GM21723 (cell line): ENCODE measurements at regions not wholly inside any gene's neighbourhood (a gene's known extent, or its start where the extent isn't known, plus 50 kb on each side); places are given as distances from the start of the nearest gene placed in this dataset.

Experiments used
- ATAC-seq: cut with Tn5 transposase; IDR thresholded peaks from one replicate; pipeline ENCODE4 v1.9.1; 2021; ENCODE audit warnings: mild to moderate bottlenecking, moderate library complexity; ENCODE audit not compliant: unreplicated experiment

DNA sequence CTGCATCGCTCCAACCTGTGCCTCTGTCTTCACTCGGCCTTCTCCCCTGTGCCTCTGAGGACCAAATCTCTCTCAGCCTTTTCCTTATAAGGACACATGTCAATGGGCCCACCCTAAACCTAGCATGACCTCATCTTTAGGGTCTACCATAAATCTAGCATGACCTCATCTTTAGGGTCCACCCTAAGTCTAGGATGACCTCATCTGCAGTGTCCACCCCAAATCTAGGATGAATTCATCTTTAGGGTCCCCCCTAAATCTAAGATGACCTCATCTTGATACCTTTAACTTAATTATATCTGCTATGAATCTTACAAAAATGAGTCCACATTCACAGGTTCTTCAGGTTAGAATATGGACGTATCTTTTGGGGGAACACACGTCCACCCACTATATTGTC, 131.1 kb upstream of the RPL38 start:
- ATAC-seq, result no peak

DNA sequence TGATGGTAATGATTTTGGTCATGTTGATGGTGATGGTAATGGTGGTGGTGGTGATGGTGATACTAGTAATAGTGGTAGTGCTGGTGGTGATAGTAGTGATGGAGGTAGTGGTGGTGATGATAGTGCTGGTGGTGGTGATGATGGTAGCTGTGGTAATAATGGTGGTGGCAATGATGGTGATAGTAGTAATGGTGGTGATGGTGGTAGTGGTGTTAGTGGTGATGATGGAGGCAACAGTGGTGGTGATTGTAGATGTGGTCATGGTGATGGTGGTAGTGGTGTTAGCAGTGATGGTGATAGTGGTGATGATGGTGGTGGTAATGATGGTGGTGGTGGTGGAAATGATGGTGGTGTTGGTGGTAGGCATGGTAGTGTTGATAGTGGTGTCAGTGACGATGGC, 127.0 kb upstream of the RPL38 start:
- ATAC-seq, result no peak

DNA sequence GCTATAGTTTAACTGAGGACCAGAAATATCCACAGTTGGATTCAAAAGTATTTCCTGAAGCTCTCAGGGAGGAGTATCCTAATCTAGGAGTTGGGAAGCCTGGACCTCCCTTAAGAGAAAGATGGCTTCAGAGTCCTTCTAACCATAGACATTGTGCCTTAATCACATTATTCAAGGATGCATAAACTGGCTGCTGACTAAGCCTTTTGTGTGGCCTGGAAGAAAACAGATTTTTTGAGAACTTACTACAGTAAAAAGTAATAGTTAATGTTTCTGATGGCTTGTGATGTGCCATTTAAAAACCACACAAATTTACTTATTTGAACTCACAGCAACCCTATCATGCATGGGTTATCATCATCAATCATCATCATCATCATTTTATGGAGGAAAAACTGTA, 126.2 kb upstream of the RPL38 start:
- ATAC-seq, result no peak

DNA sequence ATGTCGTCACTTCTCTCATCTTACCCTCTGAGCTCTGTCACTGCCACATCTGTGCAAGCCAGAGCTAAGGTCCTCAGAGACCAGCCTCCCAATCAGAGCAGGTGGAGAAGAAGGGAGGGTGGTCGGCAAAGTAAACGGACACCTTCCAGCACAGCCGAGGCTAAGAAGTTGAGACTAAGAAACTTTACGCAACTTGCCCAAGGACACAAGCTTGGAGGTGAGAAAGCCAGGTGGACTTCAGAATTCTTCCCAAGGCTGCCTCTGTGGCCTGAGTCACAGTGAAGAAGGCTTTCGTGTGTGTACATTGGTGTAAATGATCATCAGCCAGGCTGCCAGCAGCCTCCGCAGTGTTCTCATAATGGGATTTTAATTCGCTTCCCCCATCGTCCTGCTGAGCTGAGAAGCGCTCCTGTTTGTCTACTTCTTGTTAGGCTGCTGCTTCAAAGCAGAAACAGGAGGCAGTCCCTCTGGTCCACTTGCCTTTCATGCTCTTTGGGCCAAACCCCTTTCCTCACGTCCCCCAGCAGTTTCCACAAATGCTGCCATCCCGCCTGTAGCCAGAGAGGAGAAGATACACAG, 125.0 kb upstream of the RPL38 start:
- ATAC-seq, result no peak

DNA sequence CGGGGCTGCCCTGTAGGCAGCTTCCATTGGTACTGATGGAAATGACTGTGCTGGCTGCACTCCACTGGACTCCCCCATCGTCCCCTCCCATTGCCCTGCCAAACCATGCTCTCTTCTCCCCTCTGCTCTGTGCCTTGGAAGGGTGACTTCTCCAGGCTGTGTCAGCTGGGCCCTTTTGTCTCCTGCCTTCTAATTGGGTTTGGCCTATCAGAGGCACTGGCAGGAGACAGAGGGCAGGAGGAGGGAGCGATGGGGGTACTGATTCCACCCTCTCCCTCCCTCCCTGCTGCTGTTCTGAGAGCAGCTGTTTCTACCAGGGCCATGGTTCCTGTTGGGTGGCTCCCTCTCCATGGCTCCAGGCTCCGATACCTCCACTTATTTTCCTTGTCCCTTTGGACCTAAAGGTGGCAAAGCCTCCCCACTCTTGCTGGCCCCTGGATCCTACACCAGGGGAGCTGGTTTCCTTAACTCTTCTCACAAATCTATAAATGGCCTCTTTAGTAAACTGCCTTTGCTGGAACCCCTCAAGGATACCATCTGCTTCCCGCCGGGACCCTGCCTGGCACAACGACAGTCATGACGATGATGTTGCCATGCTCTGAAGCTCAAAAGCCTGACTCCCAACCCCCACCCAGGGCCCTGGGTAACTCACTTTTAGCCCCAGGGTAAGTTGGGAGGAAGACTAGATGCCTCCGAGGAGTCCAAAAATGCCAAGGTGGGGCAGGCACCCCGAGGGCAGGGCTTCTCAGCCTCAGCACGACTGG, 123.8 kb upstream of the RPL38 start:
- ATAC-seq, result no peak

DNA sequence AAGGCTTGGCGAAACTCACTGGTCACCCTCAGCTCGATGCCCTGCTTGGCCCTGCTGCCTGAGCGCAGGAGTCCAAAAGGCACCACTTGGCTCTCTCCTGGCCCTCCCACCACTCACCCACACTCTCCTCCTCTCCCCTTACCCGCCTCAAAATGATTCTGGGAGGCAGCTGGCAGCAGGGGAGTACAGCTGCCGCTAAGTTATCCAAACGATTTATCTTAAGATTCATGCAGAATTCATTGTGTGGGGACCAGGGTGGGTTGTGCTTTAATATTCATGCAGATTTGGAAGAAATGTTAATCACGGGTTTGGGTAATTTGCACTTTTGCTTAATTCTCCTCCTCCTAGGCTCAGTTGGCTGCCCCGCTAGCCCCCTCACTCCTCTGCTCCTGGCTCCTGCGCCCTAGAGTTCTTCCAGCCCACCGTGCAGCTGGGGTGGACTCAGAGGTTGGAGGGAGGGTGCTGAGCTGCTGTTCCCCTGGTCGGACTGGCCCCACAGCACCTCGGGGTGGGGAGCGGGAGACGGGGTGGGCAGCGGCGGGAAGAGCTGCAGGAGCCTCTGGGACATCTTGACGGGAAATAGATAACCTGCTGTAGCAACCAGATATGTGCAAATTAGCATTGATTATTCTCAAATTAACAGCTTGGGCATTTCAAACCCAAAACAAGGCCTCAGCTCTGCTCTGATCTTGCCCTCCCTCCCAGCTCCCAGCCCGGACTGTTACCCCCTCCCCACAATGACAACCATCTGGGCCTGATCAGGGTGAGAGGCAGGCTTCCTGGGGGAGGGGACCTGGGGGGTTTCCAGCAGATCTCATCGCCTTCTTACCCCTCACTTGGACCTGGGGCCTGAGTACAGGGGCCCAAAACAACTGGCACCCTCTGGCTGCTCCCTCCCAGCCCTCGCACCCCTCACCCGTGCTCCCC, 122.6 kb upstream of the RPL38 start:
- no peak for ATAC-seq

DNA sequence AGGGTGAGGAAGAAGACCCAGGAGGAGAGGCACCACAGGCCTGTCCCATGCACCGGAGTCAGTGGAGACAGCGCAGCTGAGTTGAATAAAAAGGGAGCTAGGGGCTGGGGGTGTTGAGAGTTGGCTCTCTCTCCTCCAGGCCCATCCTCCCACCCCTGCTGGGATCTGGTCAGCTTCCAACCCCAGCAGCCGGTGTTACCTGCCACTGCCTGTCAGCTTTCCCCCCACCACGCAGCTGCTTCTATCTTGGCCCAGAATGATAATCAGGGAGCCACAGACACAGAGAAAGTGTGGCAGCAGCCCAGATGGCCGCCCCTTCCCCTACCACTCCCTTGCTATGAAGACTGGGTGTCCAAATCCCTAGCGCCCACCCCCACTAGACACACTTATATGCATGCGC, 120.6 kb upstream of the RPL38 start:
- no peak for ATAC-seq

DNA sequence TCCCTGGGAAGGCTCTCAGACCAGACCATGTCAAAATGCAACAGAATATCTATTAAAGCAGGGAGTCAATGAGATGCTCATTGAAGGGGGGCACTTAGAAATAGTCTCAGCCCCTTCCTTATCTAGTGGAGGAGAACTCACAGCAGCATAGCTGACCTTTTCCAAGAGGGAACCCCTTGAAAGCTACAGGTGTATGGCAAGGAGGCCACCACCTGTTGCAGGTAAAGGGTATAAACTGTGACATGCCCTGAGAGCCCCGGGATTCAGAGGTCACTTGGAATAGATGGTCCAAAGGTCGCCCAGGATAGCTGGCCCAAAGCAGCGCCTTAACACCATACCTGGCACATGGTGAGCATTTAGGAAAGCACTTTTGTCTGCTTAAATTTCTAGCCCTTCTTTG, 120.2 kb upstream of the RPL38 start:
- no peak for ATAC-seq

DNA sequence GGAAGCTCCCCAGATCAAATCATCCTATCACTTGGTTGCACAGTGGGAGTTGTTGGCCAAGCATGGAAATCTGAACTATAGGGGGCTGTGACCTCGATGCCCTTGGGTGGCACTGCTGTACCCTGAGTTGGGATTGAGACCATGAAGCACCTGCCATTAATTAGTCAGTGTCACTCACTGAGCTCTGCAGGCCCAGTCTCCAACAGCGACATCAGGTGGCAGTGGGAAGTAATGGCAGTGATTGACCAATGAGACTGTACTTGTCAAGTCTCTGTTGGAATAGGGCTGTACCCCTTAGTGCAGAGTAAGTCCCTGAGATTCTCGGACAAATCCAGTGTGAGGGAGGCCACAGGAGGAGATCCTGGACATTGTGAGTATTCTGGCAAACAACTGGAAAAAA, 118.0 kb upstream of the RPL38 start:
- no peak for ATAC-seq

DNA sequence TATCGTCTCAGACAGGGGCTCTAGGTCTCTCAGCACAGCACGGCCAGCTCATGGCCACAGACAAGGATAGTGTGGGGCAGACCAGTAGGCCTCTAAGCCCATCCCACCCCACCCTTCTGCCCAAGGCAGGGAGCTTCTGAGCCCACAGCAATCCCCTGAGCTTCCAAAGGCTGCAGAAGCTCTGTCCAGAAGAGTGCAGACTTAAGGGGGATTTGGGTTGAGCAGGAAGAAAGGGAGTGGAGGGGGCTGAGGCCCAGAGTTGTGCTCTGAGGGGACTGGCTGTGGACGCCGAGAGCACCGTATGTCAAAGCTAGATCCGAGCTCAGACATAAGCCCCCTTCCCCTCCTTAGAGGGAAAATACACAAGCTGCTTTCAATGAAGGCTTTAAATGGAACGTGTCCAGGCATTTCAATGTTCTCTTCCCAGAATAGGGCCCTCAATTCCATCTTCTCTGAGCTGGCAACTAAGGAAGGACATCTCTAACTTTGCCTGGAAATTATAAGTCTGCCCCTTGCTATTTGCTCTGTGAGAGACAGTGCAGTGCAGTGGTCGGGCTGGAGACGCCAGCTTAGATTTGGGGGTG, 116.4 kb upstream of the RPL38 start:
- no peak for ATAC-seq

DNA sequence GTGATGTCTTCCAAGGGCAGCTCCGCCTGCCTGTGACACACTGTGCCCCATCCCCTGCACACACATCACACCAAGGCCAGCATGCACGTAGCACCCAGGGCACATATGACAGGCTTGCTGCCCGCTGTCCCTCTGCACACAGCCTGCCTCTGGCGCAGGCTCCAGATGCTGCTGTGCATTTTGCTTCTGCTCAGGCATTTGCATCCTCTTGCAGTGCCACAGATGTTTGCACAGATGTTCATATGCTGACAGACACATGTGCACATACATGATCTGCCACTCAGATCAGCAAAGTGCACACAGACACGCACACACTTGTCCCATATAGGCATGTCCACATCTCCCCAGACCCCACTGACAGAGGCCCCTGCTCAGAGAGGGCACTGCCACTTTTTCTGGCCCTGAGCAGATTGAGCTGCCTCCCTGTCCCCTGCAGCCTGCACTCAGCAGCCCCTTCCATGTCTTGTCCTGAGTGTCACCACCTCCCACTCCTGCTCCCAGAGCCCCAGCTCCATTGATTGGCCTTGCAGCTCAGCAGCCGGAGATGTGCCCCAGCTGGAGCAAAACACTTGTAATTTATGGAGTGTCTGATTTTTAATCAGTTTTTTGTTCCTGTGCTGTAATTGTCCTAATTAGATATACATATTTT, 115.1 kb upstream of the RPL38 start:
- no peak for ATAC-seq

DNA sequence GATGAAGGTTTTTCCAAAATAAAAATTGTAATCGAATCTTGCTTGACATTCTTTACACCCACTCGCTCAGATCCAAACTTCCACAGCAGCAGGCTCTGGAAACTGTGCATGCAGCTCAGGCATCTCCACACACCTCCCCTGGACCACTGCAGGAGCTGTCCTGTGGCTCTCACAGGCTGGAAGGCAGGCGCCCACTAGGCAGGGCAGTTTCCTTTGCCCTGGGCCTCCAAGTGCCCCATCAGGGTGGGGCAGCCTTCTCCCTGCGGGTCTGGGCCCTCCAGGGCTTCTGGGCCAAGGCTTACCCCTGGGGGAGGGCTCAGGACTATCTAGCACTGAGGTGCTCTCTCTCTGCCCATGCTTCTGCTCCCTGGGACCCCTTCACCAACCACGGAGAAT, 114.5 kb upstream of the RPL38 start:
- no peak for ATAC-seq

DNA sequence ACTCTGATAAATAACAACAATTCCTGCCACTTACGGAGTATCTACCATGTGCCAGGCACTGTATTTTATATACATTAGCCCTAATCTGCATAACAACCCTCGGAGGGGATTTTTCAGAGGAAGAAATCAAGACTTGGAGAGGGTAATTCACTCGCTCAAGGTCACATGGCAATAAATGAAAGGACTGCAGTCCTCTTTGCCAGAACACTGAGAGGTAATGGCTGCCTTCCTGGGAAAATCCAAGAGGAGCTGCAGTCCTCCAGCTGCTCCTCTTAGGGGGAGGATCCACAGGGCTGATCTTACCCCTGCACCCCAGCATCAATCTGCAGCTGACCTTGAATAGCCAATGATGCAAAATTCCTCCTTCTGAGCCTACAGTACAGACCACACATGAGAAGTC, 114.1 kb upstream of the RPL38 start:
- no peak for ATAC-seq

DNA sequence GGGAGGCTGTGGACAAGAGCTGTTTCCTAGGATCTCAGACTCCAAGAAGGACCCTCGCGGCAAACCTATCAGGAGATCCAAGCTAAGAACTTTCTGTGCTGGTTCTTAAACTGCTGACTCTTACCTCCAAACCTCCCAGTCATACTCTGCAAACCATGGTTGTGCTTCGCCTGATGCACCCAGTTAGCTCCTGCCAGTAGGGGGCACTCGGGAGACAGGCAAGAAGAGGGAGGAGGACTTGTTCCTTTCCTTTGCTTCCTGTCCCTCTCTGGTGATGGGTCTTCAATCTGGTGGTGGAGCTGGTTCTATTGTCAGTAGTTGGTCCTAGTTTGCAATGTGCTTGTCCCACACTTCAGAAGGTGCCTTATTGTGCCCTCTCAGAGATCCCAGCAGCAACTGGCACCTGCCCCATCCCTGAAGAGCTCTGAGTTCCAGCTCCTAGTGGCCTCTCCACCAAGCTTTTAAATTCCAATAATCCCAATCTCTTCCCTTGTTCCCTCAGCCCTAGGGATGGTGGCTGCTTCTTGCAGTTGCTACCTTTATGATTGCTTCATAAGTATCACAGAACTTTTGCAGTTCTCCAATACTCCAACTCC, 113.5 kb upstream of the RPL38 start:
- no peak for ATAC-seq

DNA sequence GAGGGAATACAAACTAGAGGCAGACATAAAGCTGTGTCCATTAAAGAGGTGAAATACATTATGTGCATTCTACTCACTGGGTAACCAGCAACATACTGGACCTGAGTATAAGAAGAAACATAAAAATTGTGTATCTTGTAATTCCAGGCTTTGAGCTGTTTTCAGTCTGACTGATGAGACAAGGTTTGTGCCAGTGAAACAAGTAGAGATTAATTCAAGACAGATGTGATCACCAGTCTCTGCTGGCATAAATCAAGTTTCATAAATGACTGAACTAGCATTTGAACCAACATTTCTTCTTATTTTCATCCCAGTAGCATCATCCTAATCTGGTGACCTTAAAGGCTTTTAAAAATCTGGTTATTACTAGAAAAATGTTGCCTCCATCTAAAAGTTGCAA, 108.8 kb upstream of the RPL38 start:
- ATAC-seq, result no peak

DNA sequence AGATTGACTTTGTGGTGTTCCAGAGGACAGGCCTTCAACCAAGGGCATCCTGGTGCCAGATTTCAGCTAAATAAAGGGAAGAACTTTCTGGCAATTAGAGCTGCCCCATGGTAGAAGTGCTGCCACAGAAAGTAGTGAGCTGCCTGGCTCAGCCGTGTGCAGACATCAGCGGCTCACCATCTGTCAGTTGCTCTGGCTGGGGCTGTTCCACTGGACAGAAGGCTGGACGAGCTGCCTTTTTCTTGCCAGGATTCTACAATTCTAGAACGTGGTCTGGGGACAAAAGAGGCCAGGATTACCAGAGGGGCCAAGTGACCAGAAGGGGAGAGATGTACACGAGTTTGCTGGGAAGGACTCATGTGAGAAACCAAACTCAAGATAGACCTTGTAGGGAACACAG, 107.0 kb upstream of the RPL38 start:
- no peak for ATAC-seq

DNA sequence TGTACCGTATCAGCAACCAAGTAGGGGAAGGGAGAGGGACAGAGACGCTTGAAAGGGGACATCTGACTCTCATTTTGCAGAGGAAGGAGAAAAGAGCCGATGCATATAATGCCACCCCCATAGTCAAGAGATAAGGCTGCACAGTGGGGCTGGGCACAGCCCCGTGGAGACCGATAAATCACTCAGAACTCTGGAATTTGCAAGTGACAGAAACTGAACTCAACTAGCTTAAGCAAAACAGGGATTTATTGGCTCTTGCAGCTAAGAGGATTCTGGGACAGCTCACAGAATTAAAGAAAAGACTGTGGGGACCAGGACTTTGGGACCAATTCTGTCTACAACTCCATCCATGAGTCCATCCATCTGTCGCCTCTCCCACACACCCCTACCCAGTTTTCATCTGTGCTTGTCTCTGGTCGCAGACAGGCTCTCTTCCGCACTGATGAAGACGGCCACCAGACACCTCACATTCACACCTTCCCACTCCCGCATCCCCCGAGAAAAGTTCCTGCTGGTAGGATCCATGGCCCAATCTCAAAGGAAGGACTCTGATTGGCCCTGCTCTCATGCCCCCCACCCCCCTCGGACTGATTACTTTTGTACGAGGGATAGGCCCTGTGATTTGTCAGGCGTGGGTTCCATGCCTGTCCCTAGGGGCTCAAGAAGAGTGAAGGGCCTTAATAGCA, 105.9 kb upstream of the RPL38 start:
- ATAC-seq, result no peak

DNA sequence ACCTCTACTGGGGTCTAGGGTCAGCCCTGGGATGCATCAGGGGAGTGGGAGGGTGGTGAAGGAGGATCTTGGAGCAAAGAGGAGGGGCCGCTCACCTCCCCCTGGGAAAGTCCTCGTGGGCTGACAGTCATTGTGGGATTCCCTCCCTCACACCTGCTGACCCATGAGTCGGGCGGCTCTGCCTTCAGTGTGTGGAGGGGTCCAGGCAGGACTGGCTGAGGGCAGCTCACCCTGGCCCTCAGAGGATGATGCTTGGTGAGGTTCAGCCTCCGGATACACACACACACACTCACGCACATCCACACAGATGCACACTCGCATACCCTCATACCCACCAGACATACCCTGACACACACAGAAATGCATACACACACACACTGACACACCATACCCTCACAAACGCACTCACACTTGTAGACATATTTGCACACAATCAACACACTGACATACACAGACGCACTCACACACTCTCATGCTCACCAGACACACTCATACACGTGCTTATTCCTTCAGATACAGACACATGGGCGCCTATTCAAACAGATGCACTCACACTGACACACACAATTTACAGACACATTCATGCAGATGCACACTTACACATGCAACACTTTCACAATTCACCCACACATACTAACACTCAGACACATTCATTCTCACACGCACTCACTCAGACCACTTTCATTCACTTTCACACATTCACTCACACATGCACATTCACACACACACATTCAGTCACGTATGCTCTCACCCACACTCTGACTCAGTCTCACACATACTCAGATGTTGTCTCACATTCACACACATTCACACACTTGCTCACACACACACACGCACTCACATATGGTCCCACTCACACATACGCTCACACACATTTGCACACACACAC, 105.1 kb upstream of the RPL38 start:
- no peak for ATAC-seq
